SK-N-SH treated with all-trans-retinoic acid at 6 μM for 48 hours (cell line): ENCODE measurements at regions not wholly inside any gene's neighbourhood (a gene's known extent, or its start where the extent isn't known, plus 50 kb on each side); places are given as distances from the start of the nearest gene placed in this dataset.

Experiments used
- ATAC-seq: fragments of 200-7000 bp; cut with Tn5 transposase; 3 replicates; pipeline ENCODE4 v1.9.1; 2020; ENCODE audit warnings: mild to moderate bottlenecking, moderate library complexity
- ARNTL ChIP-seq: fragments of 450-650 bp; formaldehyde crosslinking; IDR thresholded peaks from 2 replicates; pipeline ENCODE4 v1.5.0; 2020; ENCODE audit warnings: low read depth, mild to moderate bottlenecking, moderate library complexity, borderline replicate concordance
- BACH2 ChIP-seq: fragments of 250-450 bp; sonication (Bioruptor Pico); IDR thresholded peaks from 2 replicates; pipeline ENCODE4 v1.9.0; 2021; ENCODE audit warnings: mild to moderate bottlenecking, borderline replicate concordance
- CSDC2 ChIP-seq: fragments of 250-450 bp; sonication (Bioruptor Pico); IDR thresholded peaks from 2 replicates; pipeline ENCODE4 v1.5.0; 2020; ENCODE audit warnings: mild to moderate bottlenecking, moderate library complexity
- CSRNP3 ChIP-seq: fragments of 250-450 bp; sonication (Bioruptor Pico); IDR thresholded peaks from 2 replicates; pipeline ENCODE4 v1.5.1; 2021; ENCODE audit warnings: mild to moderate bottlenecking, moderate library complexity
- GLIS3 ChIP-seq: fragments of 250-450 bp; sonication (Bioruptor Pico); IDR thresholded peaks from 2 replicates; pipeline ENCODE4 v1.5.0; 2020; ENCODE audit warnings: mild to moderate bottlenecking, moderate library complexity
- ISL1 ChIP-seq: fragments of 250-450 bp; sonication (Bioruptor Pico); IDR thresholded peaks from 2 replicates; pipeline ENCODE4 v2.1.2; 2022; ENCODE audit warnings: mild to moderate bottlenecking, moderate library complexity
- OSR1 ChIP-seq: fragments of 250-450 bp; sonication (Bioruptor Pico); IDR thresholded peaks from 2 replicates; pipeline ENCODE4 v1.8.0; 2022; ENCODE audit warnings: moderate library complexity, mild to moderate bottlenecking, inconsistent platforms
- PATZ1 ChIP-seq: fragments of 250-450 bp; sonication (Bioruptor Pico); IDR thresholded peaks from 2 replicates; pipeline ENCODE4 v1.8.0; 2020; ENCODE audit warnings: mild to moderate bottlenecking, moderate library complexity, borderline replicate concordance
- PPARA ChIP-seq: fragments of 250-450 bp; sonication (Bioruptor Pico); IDR thresholded peaks from 2 replicates; pipeline ENCODE4 v1.5.0; 2020; ENCODE audit warnings: mild to moderate bottlenecking, borderline replicate concordance
- SNAI2 ChIP-seq: fragments of 250-450 bp; sonication (Bioruptor Pico); IDR thresholded peaks from 2 replicates; pipeline ENCODE4 v1.5.0; 2020; ENCODE audit warnings: mild to moderate bottlenecking, moderate library complexity
- TCF4 ChIP-seq: fragments of 250-450 bp; sonication (Bioruptor Pico); IDR thresholded peaks from 2 replicates; pipeline ENCODE4 v1.8.0; 2021; ENCODE audit warnings: mild to moderate bottlenecking, moderate library complexity, borderline replicate concordance
- TOX ChIP-seq: fragments of 250-450 bp; sonication (Bioruptor Pico); IDR thresholded peaks from 2 replicates; pipeline ENCODE4 v1.8.0; 2021; ENCODE audit warnings: mild to moderate bottlenecking, moderate library complexity, borderline replicate concordance
- TSHZ2 ChIP-seq: fragments of 250-450 bp; sonication (Bioruptor Pico); IDR thresholded peaks from 2 replicates; pipeline ENCODE4 v1.5.0; 2020; ENCODE audit warnings: mild to moderate bottlenecking, moderate library complexity
- ZFP3 ChIP-seq: fragments of 250-450 bp; sonication (Bioruptor Pico); IDR thresholded peaks from 2 replicates; pipeline ENCODE4 v1.5.0; 2020; ENCODE audit warnings: mild to moderate bottlenecking, moderate library complexity
- ZFP30 ChIP-seq: fragments of 450-650 bp; formaldehyde crosslinking; IDR thresholded peaks from 2 replicates; pipeline ENCODE4 v1.5.0; 2022; ENCODE audit warnings: mild to moderate bottlenecking, moderate library complexity
- ZNF565 ChIP-seq: fragments of 450-650 bp; formaldehyde crosslinking; conservative IDR thresholded peaks from 2 replicates; pipeline ENCODE4 v1.5.0; 2020; ENCODE audit warnings: low read depth, mild to moderate bottlenecking, moderate library complexity
- ZNF70 ChIP-seq: fragments of 450-650 bp; formaldehyde crosslinking; IDR thresholded peaks from 2 replicates; pipeline ENCODE4 v1.5.0; 2020; ENCODE audit warnings: mild to moderate bottlenecking, moderate library complexity
- TF ChIP-seq, protein P1 (sequence below): fragments of 250-450 bp; sonication (Bioruptor Pico); IDR thresholded peaks from 2 replicates; pipeline ENCODE4 v1.8.0; 2021; ENCODE audit warnings: low read depth, mild to moderate bottlenecking, moderate library complexity, borderline replicate concordance
- TF ChIP-seq, protein P2 (sequence below): fragments of 250-450 bp; sonication (Bioruptor Pico); IDR thresholded peaks from 2 replicates; pipeline ENCODE4 v1.5.1; 2020; ENCODE audit warnings: low read depth, mild to moderate bottlenecking, moderate library complexity

- TF ChIP-seq ZFP3 (CRISPR knock-in tag) = no peak
- TF ChIP-seq TCF4 (CRISPR knock-in tag) = no peak
- TF ChIP-seq ZNF70 (CRISPR knock-in tag) = no peak
- TF ChIP-seq GLIS3 (CRISPR knock-in tag) = no peak
- TF ChIP-seq CSDC2 (CRISPR knock-in tag) = no peak
- no peak for TF ChIP-seq OSR1 (CRISPR knock-in tag)
- TF ChIP-seq, protein P1, sequence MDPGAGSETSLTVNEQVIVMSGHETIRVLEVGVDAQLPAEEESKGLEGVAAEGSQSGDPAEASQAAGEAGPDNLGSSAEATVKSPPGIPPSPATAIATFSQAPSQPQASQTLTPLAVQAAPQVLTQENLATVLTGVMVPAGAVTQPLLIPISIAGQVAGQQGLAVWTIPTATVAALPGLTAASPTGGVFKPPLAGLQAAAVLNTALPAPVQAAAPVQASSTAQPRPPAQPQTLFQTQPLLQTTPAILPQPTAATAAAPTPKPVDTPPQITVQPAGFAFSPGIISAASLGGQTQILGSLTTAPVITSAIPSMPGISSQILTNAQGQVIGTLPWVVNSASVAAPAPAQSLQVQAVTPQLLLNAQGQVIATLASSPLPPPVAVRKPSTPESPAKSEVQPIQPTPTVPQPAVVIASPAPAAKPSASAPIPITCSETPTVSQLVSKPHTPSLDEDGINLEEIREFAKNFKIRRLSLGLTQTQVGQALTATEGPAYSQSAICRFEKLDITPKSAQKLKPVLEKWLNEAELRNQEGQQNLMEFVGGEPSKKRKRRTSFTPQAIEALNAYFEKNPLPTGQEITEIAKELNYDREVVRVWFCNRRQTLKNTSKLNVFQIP (CRISPR knock-in tag) = no peak
- TF ChIP-seq ZNF565 (CRISPR knock-in tag) = no peak
- TF ChIP-seq ARNTL (CRISPR knock-in tag) = no peak
- TF ChIP-seq CSRNP3 (CRISPR knock-in tag) = no peak
- TF ChIP-seq PATZ1 (CRISPR knock-in tag) = no peak
- ATAC-seq = peak; percentile 62
Measured at GRCh38 chr2:238973038-238973739, 125.3 kb downstream of the TWIST2 start.

DNA sequence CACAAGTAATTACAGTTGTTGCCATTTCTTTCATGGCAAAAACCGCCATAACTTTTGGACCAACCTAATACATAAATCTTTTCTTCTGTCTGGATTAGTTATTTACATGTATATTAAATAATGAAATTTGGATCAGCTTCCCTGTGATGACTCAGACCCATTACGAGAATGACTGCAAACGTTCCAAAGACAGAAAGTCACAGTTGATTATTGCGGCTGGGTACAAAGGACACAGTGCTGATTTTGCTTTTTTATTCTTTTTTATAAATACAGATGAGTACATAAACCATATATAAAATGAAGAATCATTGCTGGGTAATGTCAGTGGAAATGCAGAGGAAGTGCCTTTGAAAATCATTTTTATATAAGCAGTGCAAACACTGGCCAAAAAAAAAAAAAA, 126.2 kb downstream of the TWIST2 start:
- peak; percentile 48 for ATAC-seq
- TF ChIP-seq SNAI2 (CRISPR knock-in tag) (no peak), BACH2 (CRISPR knock-in tag) (no peak), ISL1 (CRISPR knock-in tag) (no peak), TOX (CRISPR knock-in tag) (no peak), TSHZ2 (CRISPR knock-in tag) (no peak), ZNF70 (CRISPR knock-in tag) (no peak), GLIS3 (CRISPR knock-in tag) (no peak), ZFP30 (CRISPR knock-in tag) (no peak), ARNTL (CRISPR knock-in tag) (no peak), PPARA (no peak)
- TF ChIP-seq, protein P2, sequence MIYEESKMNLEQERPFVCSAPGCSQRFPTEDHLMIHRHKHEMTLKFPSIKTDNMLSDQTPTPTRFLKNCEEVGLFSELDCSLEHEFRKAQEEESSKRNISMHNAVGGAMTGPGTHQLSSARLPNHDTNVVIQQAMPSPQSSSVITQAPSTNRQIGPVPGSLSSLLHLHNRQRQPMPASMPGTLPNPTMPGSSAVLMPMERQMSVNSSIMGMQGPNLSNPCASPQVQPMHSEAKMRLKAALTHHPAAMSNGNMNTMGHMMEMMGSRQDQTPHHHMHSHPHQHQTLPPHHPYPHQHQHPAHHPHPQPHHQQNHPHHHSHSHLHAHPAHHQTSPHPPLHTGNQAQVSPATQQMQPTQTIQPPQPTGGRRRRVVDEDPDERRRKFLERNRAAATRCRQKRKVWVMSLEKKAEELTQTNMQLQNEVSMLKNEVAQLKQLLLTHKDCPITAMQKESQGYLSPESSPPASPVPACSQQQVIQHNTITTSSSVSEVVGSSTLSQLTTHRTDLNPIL (CRISPR knock-in tag) = no peak
- TF ChIP-seq, protein P1 (CRISPR knock-in tag) = no peak
- TF ChIP-seq, all 23 proteins: peak for 0
